ENCODE measurements at regions not wholly inside any gene's neighbourhood (a gene's known extent, or its start where the extent isn't known, plus 50 kb on each side); places are given as distances from the start of the nearest gene placed in this dataset.
A peak's percentile ranks its signal among the peaks of the same experiment; 100 is the strongest.

DNA sequence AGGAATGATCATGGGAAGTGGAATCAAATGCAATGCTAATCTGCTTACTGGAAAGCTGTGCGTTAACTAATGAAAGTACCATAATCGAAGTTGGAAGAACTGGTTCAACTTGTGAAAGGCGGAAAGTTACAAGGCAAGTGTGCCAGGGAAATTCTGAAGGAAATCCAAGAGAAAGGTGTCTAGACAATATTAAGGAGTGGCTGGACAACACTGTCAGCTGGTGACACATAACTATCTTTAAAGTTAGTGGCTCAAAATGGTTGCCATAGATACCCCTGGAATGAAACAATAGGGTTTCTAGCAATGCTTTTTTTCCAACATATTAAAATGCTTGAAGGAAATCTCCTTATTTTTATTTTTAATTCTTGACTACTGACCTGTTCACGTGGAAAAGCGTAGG, 90.4 kb downstream of the BMP2 start:
- TF ChIP-seq, protein P1, sequence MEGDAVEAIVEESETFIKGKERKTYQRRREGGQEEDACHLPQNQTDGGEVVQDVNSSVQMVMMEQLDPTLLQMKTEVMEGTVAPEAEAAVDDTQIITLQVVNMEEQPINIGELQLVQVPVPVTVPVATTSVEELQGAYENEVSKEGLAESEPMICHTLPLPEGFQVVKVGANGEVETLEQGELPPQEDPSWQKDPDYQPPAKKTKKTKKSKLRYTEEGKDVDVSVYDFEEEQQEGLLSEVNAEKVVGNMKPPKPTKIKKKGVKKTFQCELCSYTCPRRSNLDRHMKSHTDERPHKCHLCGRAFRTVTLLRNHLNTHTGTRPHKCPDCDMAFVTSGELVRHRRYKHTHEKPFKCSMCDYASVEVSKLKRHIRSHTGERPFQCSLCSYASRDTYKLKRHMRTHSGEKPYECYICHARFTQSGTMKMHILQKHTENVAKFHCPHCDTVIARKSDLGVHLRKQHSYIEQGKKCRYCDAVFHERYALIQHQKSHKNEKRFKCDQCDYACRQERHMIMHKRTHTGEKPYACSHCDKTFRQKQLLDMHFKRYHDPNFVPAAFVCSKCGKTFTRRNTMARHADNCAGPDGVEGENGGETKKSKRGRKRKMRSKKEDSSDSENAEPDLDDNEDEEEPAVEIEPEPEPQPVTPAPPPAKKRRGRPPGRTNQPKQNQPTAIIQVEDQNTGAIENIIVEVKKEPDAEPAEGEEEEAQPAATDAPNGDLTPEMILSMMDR (conservative IDR thresholded peaks at IDR 0.05; ENCODE audit: low read depth, low read length), result no peak
- no peak overlapping the region for H3K4me3 ChIP-seq (ENCODE audit: low read length)

DNA sequence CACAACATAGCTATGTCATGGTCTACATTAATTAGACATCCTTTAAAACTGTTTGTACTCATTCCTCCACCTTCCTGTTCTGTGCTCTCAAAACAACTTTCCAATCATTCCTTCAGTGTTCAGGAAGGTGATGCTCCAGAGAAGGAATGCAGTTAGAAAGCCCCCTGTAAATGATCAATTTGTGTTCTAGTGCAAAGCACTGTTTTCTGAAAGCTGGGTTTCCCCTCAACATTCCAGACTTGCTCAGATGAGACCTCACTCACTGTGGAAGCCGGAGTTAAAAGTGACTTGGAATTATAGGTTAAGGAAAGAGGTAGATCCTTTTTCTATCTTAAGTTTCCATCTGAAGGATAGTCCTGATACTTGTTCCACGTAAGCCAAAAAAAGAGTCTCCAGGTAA, 95.9 kb downstream of the BMP2 start:
- no peak overlapping the region for H3K4me3 ChIP-seq (ENCODE audit: low read length)
- TF ChIP-seq, protein P1 (conservative IDR thresholded peaks at IDR 0.05; ENCODE audit: low read depth, low read length), result no peak
- no peak for DNase-seq (ENCODE audit: low read depth)

More for the DNA sequence above, 90.4 kb downstream of the BMP2 start:
- DNase-seq (ENCODE audit: low read depth), result no peak

DNA sequence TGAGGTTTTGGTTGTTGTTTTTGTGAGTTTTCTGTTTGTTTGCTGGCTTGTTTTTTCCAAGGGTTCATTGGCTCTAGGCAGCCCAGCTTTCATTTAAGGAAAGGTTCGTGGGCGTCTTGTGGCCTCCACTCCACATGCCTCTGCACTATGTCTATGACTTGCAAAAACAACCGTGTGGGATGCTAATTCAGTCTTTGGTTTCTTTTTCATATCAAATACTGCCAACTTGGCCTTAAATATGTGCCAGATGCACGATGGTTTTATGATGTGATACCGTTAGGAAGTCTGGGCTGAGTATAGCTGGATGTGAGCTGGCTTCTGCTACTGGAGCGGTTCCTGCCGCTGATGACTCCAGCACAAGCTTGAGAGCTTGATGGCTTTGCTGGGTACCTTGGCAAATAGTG, 96.3 kb downstream of the BMP2 start:
- TF ChIP-seq, protein P1 (conservative IDR thresholded peaks at IDR 0.05; ENCODE audit: low read depth, low read length), result no peak
- no peak overlapping the region for H3K4me3 ChIP-seq (ENCODE audit: low read length)
- no peak for DNase-seq (ENCODE audit: low read depth)

DNA sequence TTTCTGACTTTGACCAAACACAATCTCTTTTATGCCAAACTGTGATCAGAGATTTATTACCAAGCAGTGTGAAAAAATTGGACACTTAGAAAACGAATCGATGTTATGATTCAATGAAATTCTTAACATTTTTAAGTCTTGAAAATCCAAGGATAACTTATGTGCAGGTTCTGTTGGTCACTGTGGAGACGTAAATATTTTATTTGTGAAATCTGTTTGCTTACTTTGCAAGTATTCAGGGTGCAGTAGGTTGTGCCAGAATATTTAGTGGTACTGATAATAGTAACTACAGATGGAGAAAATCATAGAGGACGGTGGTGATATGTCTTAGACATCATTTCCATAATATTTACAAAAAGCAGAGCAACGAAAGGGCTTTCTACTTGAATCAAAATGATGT, 97.3 kb downstream of the BMP2 start:
- TF ChIP-seq, protein P1 (conservative IDR thresholded peaks at IDR 0.05; ENCODE audit: low read depth, low read length), result no peak
- H3K4me3 ChIP-seq (ENCODE audit: low read length), result no peak overlapping the region
- no peak for DNase-seq (ENCODE audit: low read depth)

DNA sequence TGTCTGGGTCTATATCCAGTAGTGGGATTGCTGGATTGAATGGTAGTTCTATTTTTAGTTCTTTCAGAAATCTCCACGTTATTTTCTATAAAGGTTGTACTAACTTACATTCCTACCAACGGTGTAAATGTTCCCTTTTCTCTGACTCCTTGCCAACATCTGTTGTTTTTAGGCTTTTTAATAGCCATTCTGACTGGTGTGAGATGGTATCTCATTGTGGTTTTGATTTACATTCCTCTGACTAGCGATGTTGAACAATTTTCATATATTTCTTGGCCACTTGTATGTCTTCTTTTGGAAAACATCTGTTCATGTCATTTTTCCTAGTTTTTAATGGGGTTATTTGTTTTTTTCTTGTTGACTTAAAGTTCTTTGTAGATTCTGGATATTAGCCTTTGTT, 99.3 kb downstream of the BMP2 start:
- DNase-seq (ENCODE audit: low read depth), result no peak
- H3K4me3 ChIP-seq (ENCODE audit: low read length), result no peak overlapping the region
- TF ChIP-seq, protein P1 (conservative IDR thresholded peaks at IDR 0.05; ENCODE audit: low read depth, low read length), result no peak

DNA sequence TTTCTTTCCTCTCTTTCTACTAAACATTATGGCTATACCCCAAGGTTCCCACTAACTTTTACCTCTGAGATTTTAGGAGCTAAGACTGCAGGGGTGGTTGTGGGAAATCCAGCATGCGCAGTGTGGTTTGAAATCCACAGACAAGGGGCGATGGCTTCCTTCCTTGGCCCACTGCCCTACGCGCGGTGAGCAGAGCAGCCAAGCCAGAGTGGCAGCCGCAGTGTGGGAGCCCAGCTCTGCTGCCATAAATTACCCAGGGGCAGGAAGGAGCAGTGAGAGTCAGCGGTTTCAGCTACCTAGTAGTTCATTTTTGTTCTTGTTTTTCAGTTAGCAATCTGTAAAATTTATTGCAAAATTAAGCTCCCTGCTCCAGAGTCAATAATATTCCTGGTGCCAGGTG, 101.4 kb downstream of the BMP2 start:
- H3K4me3 ChIP-seq (ENCODE audit: low read length), result no peak overlapping the region
- TF ChIP-seq, protein P1 (conservative IDR thresholded peaks at IDR 0.05; ENCODE audit: low read depth, low read length), result no peak
- DNase-seq (ENCODE audit: low read depth), result no peak

DNA sequence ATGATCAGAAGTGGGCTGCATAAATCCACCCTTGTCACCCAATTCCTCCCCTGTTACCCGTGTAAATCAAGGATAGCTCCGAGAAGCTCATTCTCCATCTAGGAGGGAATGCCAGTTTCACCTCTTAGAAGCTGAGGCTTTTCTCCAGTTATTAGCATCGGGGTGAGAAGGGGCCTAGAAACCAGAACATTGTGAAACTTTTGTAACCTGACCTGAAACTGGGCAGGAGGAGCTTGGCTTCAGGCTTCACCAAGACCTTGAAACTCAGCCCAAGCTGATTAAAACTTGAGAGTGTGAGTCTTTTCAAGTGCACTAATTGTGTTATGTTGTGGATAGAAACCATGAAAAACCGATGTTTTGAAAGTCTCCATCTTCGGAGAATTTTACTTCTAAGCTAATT, 103.1 kb downstream of the BMP2 start:
- peak; percentile 62 for DNase-seq (ENCODE audit: low read depth)
- no peak overlapping the region for H3K4me3 ChIP-seq (ENCODE audit: low read length)
- TF ChIP-seq, protein P1 (conservative IDR thresholded peaks at IDR 0.05; ENCODE audit: low read depth, low read length), result no peak

Measured in retinal pigment epithelial cell (primary cell).